GM23338 (cell line): ENCODE measurements at regions not wholly inside any gene's neighbourhood (a gene's known extent, or its start where the extent isn't known, plus 50 kb on each side); places are given as distances from the start of the nearest gene placed in this dataset.

Experiments used
- ATAC-seq: fragments of 200-7000 bp; cut with Tn5 transposase; 3 replicates; pipeline ENCODE4 v1.9.1; 2020
- DNase-seq: peaks from one replicate; pipeline ENCODE4 v3.0.0-alpha.2; 2015; ENCODE audit warnings: low spot score
- H2AFZ ChIP-seq: fragments of 200-600 bp; sonication (generic); 2 replicates; pipeline ENCODE4 v1.8.0; 2016; ENCODE audit warnings: antibody characterized with exemption, mild to moderate bottlenecking, moderate library complexity
- H3F3A ChIP-seq: fragments of 200-600 bp; sonication (generic); replicated peaks from 2 replicates; pipeline ENCODE4 v1.8.0; 2017; ENCODE audit warnings: antibody characterized with exemption, mixed run types, low read depth
- H3K27ac ChIP-seq: fragments of 200-600 bp; sonication (generic); 2 replicates; pipeline ENCODE4 v1.6.1; 2016; ENCODE audit warnings: low read depth
- H3K27me3 ChIP-seq: fragments of 200-600 bp; sonication (generic); 2 replicates; pipeline ENCODE4 v1.8.0; 2016; ENCODE audit warnings: mild to moderate bottlenecking, mixed run types, moderate library complexity; ENCODE audit not compliant: insufficient read depth
- H3K36me3 ChIP-seq: fragments of 200-600 bp; sonication (generic); 2 replicates; pipeline ENCODE4 v1.8.0; 2016; ENCODE audit warnings: mild to moderate bottlenecking; ENCODE audit not compliant: insufficient read depth
- H3K4me1 ChIP-seq: fragments of 200-600 bp; sonication (generic); 2 replicates; pipeline ENCODE4 v1.8.0; 2016; ENCODE audit warnings: mild to moderate bottlenecking, moderate library complexity; ENCODE audit not compliant: insufficient read depth
- H3K4me2 ChIP-seq: fragments of 200-600 bp; sonication (generic); 2 replicates; pipeline ENCODE4 v1.7.1; 2017; ENCODE audit warnings: mixed run types
- H3K4me3 ChIP-seq: fragments of 200-600 bp; sonication (generic); 2 replicates; pipeline ENCODE4 v1.6.1; 2016; ENCODE audit warnings: mixed run types
- H3K79me2 ChIP-seq: fragments of 200-600 bp; sonication (generic); replicated peaks from 2 replicates; pipeline ENCODE4 v1.8.0; 2017; ENCODE audit warnings: mild to moderate bottlenecking; ENCODE audit not compliant: insufficient read depth
- H3K9me2 ChIP-seq: fragments of 200-600 bp; sonication (generic); 2 replicates; pipeline ENCODE4 v1.8.0; 2017; ENCODE audit not compliant: insufficient read depth
- H4K20me1 ChIP-seq: fragments of 200-600 bp; sonication (generic); replicated peaks from 2 replicates; pipeline ENCODE4 v1.8.0; 2017; ENCODE audit warnings: mild to moderate bottlenecking; ENCODE audit not compliant: insufficient read depth
- H3K27ac Mint-ChIP-seq: 2 replicates; pipeline ENCODE4 v1.8.0; 2020; ENCODE audit warnings: inconsistent platforms, mild to moderate bottlenecking, moderate library complexity, mixed read lengths
- H3K27me3 Mint-ChIP-seq: 3 replicates; pipeline ENCODE4 v1.8.0; 2022; ENCODE audit warnings: low read depth, mild to moderate bottlenecking, moderate library complexity, mixed read lengths, inconsistent platforms; ENCODE audit not compliant: insufficient read depth, poor library complexity
- H3K36me3 Mint-ChIP-seq: 3 replicates; pipeline ENCODE4 v1.8.0; 2021; ENCODE audit warnings: low read depth, mild to moderate bottlenecking, inconsistent platforms, moderate library complexity, mixed read lengths
- H3K4me1 Mint-ChIP-seq: 3 replicates; pipeline ENCODE4 v1.8.0; 2020; ENCODE audit warnings: mild to moderate bottlenecking, inconsistent platforms, mixed read lengths
- H3K4me3 Mint-ChIP-seq: 3 replicates; pipeline ENCODE4 v1.8.0; 2021; ENCODE audit warnings: moderate library complexity, mild to moderate bottlenecking, inconsistent platforms, mixed read lengths
- H3K9me3 Mint-ChIP-seq: 3 replicates; pipeline ENCODE4 v1.8.0; 2020; ENCODE audit warnings: moderate library complexity, mild to moderate bottlenecking, inconsistent platforms, mixed read lengths
- CREB1 ChIP-seq: fragments of 250-450 bp; sonication (Bioruptor Pico); IDR thresholded peaks from 2 replicates; pipeline ENCODE4 v1.5.0; 2020; ENCODE audit warnings: low read depth, mild to moderate bottlenecking, moderate library complexity
- CTCF ChIP-seq, 2 experiments: fragments of 200-600 bp in 1 of 2; sonication (generic) in 1 of 2; conservative IDR thresholded peaks; 2 replicates each; pipeline versions ENCODE4 v1.5.1 to v1.6.1; 2016 to 2017; ENCODE audit warnings: antibody characterized with exemption in 2 of 2, low read depth in 2 of 2, mild to moderate bottlenecking in 2 of 2, moderate library complexity in 1 of 2
- ETS1 ChIP-seq: IDR thresholded peaks from 2 replicates; pipeline ENCODE4 v1.6.1; 2016; ENCODE audit warnings: antibody characterized with exemption
- EZH2 ChIP-seq: fragments of 200-600 bp; sonication (generic); IDR thresholded peaks from one replicate; pipeline ENCODE4 v1.8.0; 2017; ENCODE audit warnings: antibody characterized with exemption, mild to moderate bottlenecking, low read depth; ENCODE audit not compliant: unreplicated experiment
- EZH2phosphoT487 ChIP-seq: fragments of 200-600 bp; sonication (generic); IDR thresholded peaks from one replicate; pipeline ENCODE4 v1.8.1; 2018; ENCODE audit warnings: antibody characterized with exemption; ENCODE audit not compliant: unreplicated experiment
- JUNB ChIP-seq: IDR thresholded peaks from one replicate; pipeline ENCODE4 v1.6.1; 2016; ENCODE audit warnings: antibody characterized with exemption; ENCODE audit not compliant: unreplicated experiment
- NANOG ChIP-seq: IDR thresholded peaks from 2 replicates; pipeline ENCODE4 v1.6.1; 2016; ENCODE audit warnings: antibody characterized with exemption, borderline replicate concordance
- POLR2AphosphoS5 ChIP-seq: IDR thresholded peaks from 2 replicates; pipeline ENCODE4 v1.6.1; 2016; ENCODE audit warnings: antibody characterized with exemption, low read depth
- REST ChIP-seq: IDR thresholded peaks from one replicate; pipeline ENCODE4 v1.6.1; 2018; ENCODE audit warnings: antibody characterized with exemption; ENCODE audit not compliant: unreplicated experiment
- STAT1 ChIP-seq: IDR thresholded peaks from one replicate; pipeline ENCODE4 v1.6.1; 2016; ENCODE audit warnings: antibody characterized with exemption; ENCODE audit not compliant: unreplicated experiment
- ZNF114 ChIP-seq: fragments of 250-450 bp; sonication (Bioruptor Pico); IDR thresholded peaks from 2 replicates; pipeline ENCODE4 v1.5.0; 2020; ENCODE audit warnings: mild to moderate bottlenecking, moderate library complexity
- ZNF331 ChIP-seq: fragments of 250-450 bp; sonication (Bioruptor Pico); IDR thresholded peaks from 2 replicates; pipeline ENCODE4 v1.5.0; 2020; ENCODE audit warnings: low read depth, mild to moderate bottlenecking, moderate library complexity
- ZNF462 ChIP-seq: fragments of 250-450 bp; sonication (Bioruptor Pico); IDR thresholded peaks from 2 replicates; pipeline ENCODE4 v1.5.0; 2020; ENCODE audit warnings: mild to moderate bottlenecking, moderate library complexity

GRCh38 chr2:12487253-12488004, 229.3 kb upstream of the TRIB2 start:
- H3K4me3 ChIP-seq, result no peak overlapping the region
- DNase-seq (no peak), ATAC-seq (no peak)
- H3K27me3 Mint-ChIP-seq, result peaks cover 4% of the 10 kb centered on the region
- no peak overlapping the region for H3K4me2 ChIP-seq
- no peaks in the 10 kb centered on the region for H3K36me3 Mint-ChIP-seq
- H3K27me3 ChIP-seq, result no peaks in the 10 kb centered on the region
- no peak for TF ChIP-seq STAT1
- TF ChIP-seq ZNF331 (CRISPR knock-in tag), result no peak
- TF ChIP-seq ZNF462 (CRISPR knock-in tag), result no peak
- TF ChIP-seq CTCF (conservative IDR thresholded peaks at IDR 0.05; ENCODE audit: low read depth in 2 of 2), result no peak
- no peak for TF ChIP-seq JUNB
- TF ChIP-seq CREB1 (CRISPR knock-in tag), result no peak
- TF ChIP-seq EZH2, result no peak
- no peak for TF ChIP-seq REST
- TF ChIP-seq ZNF114 (CRISPR knock-in tag), result no peak
- no peak for TF ChIP-seq POLR2AphosphoS5
- no peak for TF ChIP-seq NANOG
- no peak for TF ChIP-seq EZH2phosphoT487
- no peak for TF ChIP-seq ETS1
- no peak overlapping the region for H3K27ac Mint-ChIP-seq
- no peak overlapping the region for H3K4me3 Mint-ChIP-seq
- H4K20me1 ChIP-seq, result no peaks in the 10 kb centered on the region
- no peaks in the 10 kb centered on the region for H3K9me3 Mint-ChIP-seq
- no peaks in the 10 kb centered on the region for H3K9me2 ChIP-seq
- no peaks in the 10 kb centered on the region for H3K79me2 ChIP-seq
- H3F3A ChIP-seq, result no peaks in the 10 kb centered on the region
- no peak overlapping the region for H3K27ac ChIP-seq
- no peak overlapping the region; the same call in 1 of the 2 replicates for H2AFZ ChIP-seq
- H3K4me1 ChIP-seq, result no peaks in the 10 kb centered on the region; the same call in 1 of the 2 replicates
- no peaks in the 10 kb centered on the region for H3K36me3 ChIP-seq
- H3K4me1 Mint-ChIP-seq, result peaks cover 7% of the 10 kb centered on the region; the same call in 2 of the 3 replicates
